H9 (cell line): ENCODE measurements at regions not wholly inside any gene's neighbourhood (a gene's known extent, or its start where the extent isn't known, plus 50 kb on each side); places are given as distances from the start of the nearest gene placed in this dataset.

ENCODE experiments used
- DNase-seq: peaks from one replicate; pipeline ENCODE4 v3.0.0-alpha.2; 2017
- H2AFZ ChIP-seq: one replicate; pipeline ENCODE4 v1.6.1; 2013; ENCODE audit warnings: mild to moderate bottlenecking, low read length, control low read depth, moderate library complexity
- H2AK5ac ChIP-seq: 2 replicates; pipeline ENCODE4 v1.6.1; 2013; ENCODE audit warnings: low read length, control low read depth, mixed read lengths; ENCODE audit not compliant: insufficient read length
- H2BK120ac ChIP-seq: one replicate; pipeline ENCODE4 v1.6.1; 2013; ENCODE audit warnings: low read depth, mild to moderate bottlenecking, low read length, control low read depth, inconsistent platforms; ENCODE audit not compliant: poor library complexity, severe bottlenecking
- H2BK12ac ChIP-seq: 2 replicates; pipeline ENCODE4 v1.6.1; 2013; ENCODE audit warnings: low read length, control low read depth, mixed read lengths, low read depth; ENCODE audit not compliant: insufficient read length
- H2BK15ac ChIP-seq: 2 replicates; pipeline ENCODE4 v1.6.1; 2013; ENCODE audit warnings: low read depth, low read length, control low read depth
- H2BK20ac ChIP-seq: one replicate; pipeline ENCODE4 v1.6.1; 2013; ENCODE audit warnings: low read depth, mild to moderate bottlenecking, low read length, control low read depth, inconsistent platforms; ENCODE audit not compliant: poor library complexity, severe bottlenecking
- H2BK5ac ChIP-seq: 2 replicates; pipeline ENCODE4 v1.6.1; 2013; ENCODE audit warnings: low read length, control low read depth, mixed read lengths; ENCODE audit not compliant: insufficient read length
- H3K14ac ChIP-seq: 2 replicates; pipeline ENCODE4 v1.6.1; 2013; ENCODE audit warnings: low read length, control low read depth; ENCODE audit not compliant: insufficient read depth
- H3K18ac ChIP-seq: 2 replicates; pipeline ENCODE4 v1.6.1; 2013; ENCODE audit warnings: low read depth, mild to moderate bottlenecking, mixed read lengths, low read length, control low read depth; ENCODE audit not compliant: insufficient read length
- H3K23ac ChIP-seq: 2 replicates; pipeline ENCODE4 v1.6.1; 2013; ENCODE audit warnings: low read length, control low read depth, mixed read lengths, low read depth; ENCODE audit not compliant: insufficient read length
- H3K23me2 ChIP-seq: 2 replicates; pipeline ENCODE4 v1.6.1; 2013; ENCODE audit warnings: low read depth, mild to moderate bottlenecking, mixed read lengths, low read length, control low read depth; ENCODE audit not compliant: insufficient read length, poor library complexity, severe bottlenecking
- H3K27ac ChIP-seq: 2 replicates; pipeline ENCODE4 v1.5.1; 2013; ENCODE audit warnings: low read length, control low read depth, mixed read lengths, low read depth; ENCODE audit not compliant: insufficient read length
- H3K27me3 ChIP-seq: 2 replicates; pipeline ENCODE4 v1.6.1; 2013; ENCODE audit warnings: low read length, control low read depth, inconsistent platforms; ENCODE audit not compliant: insufficient read depth
- H3K4ac ChIP-seq: 2 replicates; pipeline ENCODE4 v1.6.1; 2013; ENCODE audit warnings: low read depth, mild to moderate bottlenecking, control low read depth, inconsistent platforms, low read length, moderate library complexity
- H3K4me1 ChIP-seq: 2 replicates; pipeline ENCODE4 v1.6.1; 2013; ENCODE audit warnings: low read length, control low read depth, inconsistent platforms; ENCODE audit not compliant: insufficient read depth
- H3K4me2 ChIP-seq: 2 replicates; pipeline ENCODE4 v1.6.1; 2013; ENCODE audit warnings: low read length, control low read depth, mixed read lengths; ENCODE audit not compliant: insufficient read length, insufficient read depth
- H3K56ac ChIP-seq: 2 replicates; pipeline ENCODE4 v1.6.1; 2013; ENCODE audit warnings: low read depth, mild to moderate bottlenecking, mixed read lengths, low read length, control low read depth; ENCODE audit not compliant: insufficient read length
- H3K79me1 ChIP-seq: 2 replicates; pipeline ENCODE4 v1.6.1; 2013; ENCODE audit warnings: low read depth, mild to moderate bottlenecking, moderate library complexity, low read length, control low read depth, inconsistent platforms; ENCODE audit not compliant: insufficient read depth, poor library complexity, severe bottlenecking
- H3K79me2 ChIP-seq: 2 replicates; pipeline ENCODE4 v1.6.1; 2013; ENCODE audit warnings: low read length, control low read depth, inconsistent platforms; ENCODE audit not compliant: insufficient read depth
- H3K9ac ChIP-seq: 2 replicates; pipeline ENCODE4 v1.6.1; 2013; ENCODE audit warnings: low read length, control low read depth, mixed read lengths; ENCODE audit not compliant: insufficient read length; ENCODE audit errors: extremely low read depth
- H3K9me3 ChIP-seq: one replicate; pipeline ENCODE4 v1.6.1; 2013; ENCODE audit warnings: low read depth, low read length, inconsistent platforms; ENCODE audit not compliant: control insufficient read depth
- H3T11ph ChIP-seq: one replicate; pipeline ENCODE4 v1.6.1; 2013; ENCODE audit warnings: mild to moderate bottlenecking, low read length, control low read depth, inconsistent platforms
- H4K20me1 ChIP-seq: one replicate; pipeline ENCODE4 v1.6.1; 2013; ENCODE audit not compliant: control insufficient read depth, insufficient read length, insufficient read depth
- H4K5ac ChIP-seq: 2 replicates; pipeline ENCODE4 v1.6.1; 2013; ENCODE audit warnings: low read depth, mild to moderate bottlenecking, mixed read lengths, low read length, control low read depth; ENCODE audit not compliant: insufficient read length
- H4K8ac ChIP-seq: replicated peaks from 2 replicates; pipeline ENCODE4 v1.6.1; 2013; ENCODE audit warnings: low read length, control low read depth, mixed read lengths, low read depth; ENCODE audit not compliant: insufficient read length
- H4K91ac ChIP-seq: 2 replicates; pipeline ENCODE4 v1.6.1; 2013; ENCODE audit warnings: low read depth, mild to moderate bottlenecking, moderate library complexity, mixed read lengths, low read length, control low read depth; ENCODE audit not compliant: insufficient read length
- H3K27ac Mint-ChIP-seq, 3 experiments: 2 replicates in 2 of 3; 3 replicates in 1 of 3; pipeline ENCODE4 v1.8.0; 2020 to 2021; ENCODE audit warnings: mixed read lengths in 3 of 3, mild to moderate bottlenecking in 1 of 3, moderate library complexity in 1 of 3
- H3K27me3 Mint-ChIP-seq: 2 replicates; pipeline ENCODE4 v1.8.0; 2021; ENCODE audit warnings: low read depth, mild to moderate bottlenecking, moderate library complexity, mixed read lengths
- H3K36me3 Mint-ChIP-seq, 3 experiments: 2 replicates in 2 of 3; 3 replicates in 1 of 3; pipeline ENCODE4 v1.8.0; 2020 to 2021; ENCODE audit warnings: low read depth in 3 of 3, mixed read lengths in 3 of 3; ENCODE audit not compliant: insufficient read depth in 1 of 3
- H3K4me1 Mint-ChIP-seq, 2 experiments: 2 replicates each; pipeline ENCODE4 v1.8.0; 2020; ENCODE audit warnings: mixed read lengths in 2 of 2
- H3K4me3 Mint-ChIP-seq, 2 experiments: 2 replicates in 1 of 2; 3 replicates in 1 of 2; pipeline ENCODE4 v1.8.0; 2020 to 2021; ENCODE audit warnings: mild to moderate bottlenecking in 2 of 2, mixed read lengths in 2 of 2, moderate library complexity in 1 of 2
- H3K9me3 Mint-ChIP-seq, 2 experiments: 2 replicates in 1 of 2; 3 replicates in 1 of 2; pipeline ENCODE4 v1.8.0; 2020; ENCODE audit warnings: mild to moderate bottlenecking in 2 of 2, mixed read lengths in 2 of 2, moderate library complexity in 1 of 2
- CTCF ChIP-seq: fragments of 200-600 bp; sonication (generic); conservative IDR thresholded peaks from 3 replicates; pipeline ENCODE4 v1.8.0; 2021; ENCODE audit warnings: antibody characterized with exemption, mild to moderate bottlenecking
- WGBS: extraction: QIAGEN DNeasy Blood & Tissue Kit; methylation state at CpG from one replicate; pipeline ENCODE4 v1.1.7; 2013; ENCODE audit warnings: missing lambda C conversion rate, low lambda C conversion rate, mixed read lengths; ENCODE audit not compliant: insufficient read length; ENCODE audit errors: extremely low coverage; 5-methylcytosine and 5-hydroxymethylcytosine counted together

GRCh38 chr16:73558219-73558618 is 510.3 kb upstream of the ZFHX3 start:
- no peaks in the 10 kb centered on the region for H3K27me3 ChIP-seq
- H4K5ac ChIP-seq = no peak overlapping the region
- H3K14ac ChIP-seq = no peak overlapping the region
- H3K9ac ChIP-seq = no peak overlapping the region
- H3K27ac ChIP-seq = no peak overlapping the region
- WGBS = no CpG with 5 or more reads among the region's 7 CpGs
- H3K23ac ChIP-seq = no peak overlapping the region
- no peak overlapping the region for H2BK12ac ChIP-seq
- H2BK20ac ChIP-seq = no peak overlapping the region
- H3K18ac ChIP-seq = no peak overlapping the region
- no peaks in the 10 kb centered on the region for H4K20me1 ChIP-seq
- Mint-ChIP-seq H3K27me3 (no peaks in the 10 kb centered on the region), H3K27ac (no peak overlapping the region), H3K36me3 (no peaks in the 10 kb centered on the region), H3K4me1 (peaks cover 6 to 17% of the 10 kb centered on the region in 2 experiments), H3K9me3 (no peaks in the 10 kb centered on the region), H3K4me3 (no peak overlapping the region)
- H3T11ph ChIP-seq = no peak overlapping the region
- no peak overlapping the region for H2BK15ac ChIP-seq
- H4K8ac ChIP-seq = no peak overlapping the region
- no peak overlapping the region for H3K4me2 ChIP-seq
- no peaks in the 10 kb centered on the region for H3K79me2 ChIP-seq
- H2AK5ac ChIP-seq = no peak overlapping the region
- no peaks in the 10 kb centered on the region for H3K4me1 ChIP-seq
- H3K79me1 ChIP-seq = no peaks in the 10 kb centered on the region
- no peak overlapping the region for H2BK5ac ChIP-seq
- H3K56ac ChIP-seq = no peak overlapping the region
- TF ChIP-seq CTCF = no peak
- no peak overlapping the region for H2AFZ ChIP-seq
- DNase-seq = no peak
- no peaks in the 10 kb centered on the region for H3K9me3 ChIP-seq
- peak overlapping the region; percentile 0 for H2BK120ac ChIP-seq
- no peak overlapping the region for H3K4ac ChIP-seq
- no peaks in the 10 kb centered on the region for H3K23me2 ChIP-seq
- H4K91ac ChIP-seq = no peak overlapping the region
